NCI-H748 (cell line): ENCODE measurements at regions not wholly inside any gene's neighbourhood (a gene's known extent, or its start where the extent isn't known, plus 50 kb on each side); places are given as distances from the start of the nearest gene placed in this dataset.
"Not testable (repeated sequence)": the region's sequence is repeated elsewhere in the genome, so short reads cannot be mapped to it uniquely, and the experiment has no call there.

Experiments used
- DNase-seq: peaks from one replicate; lab custom pipeline; 2025; ENCODE audit not compliant: unreplicated experiment; lab: John Stamatoyannopoulos, UW

DNA sequence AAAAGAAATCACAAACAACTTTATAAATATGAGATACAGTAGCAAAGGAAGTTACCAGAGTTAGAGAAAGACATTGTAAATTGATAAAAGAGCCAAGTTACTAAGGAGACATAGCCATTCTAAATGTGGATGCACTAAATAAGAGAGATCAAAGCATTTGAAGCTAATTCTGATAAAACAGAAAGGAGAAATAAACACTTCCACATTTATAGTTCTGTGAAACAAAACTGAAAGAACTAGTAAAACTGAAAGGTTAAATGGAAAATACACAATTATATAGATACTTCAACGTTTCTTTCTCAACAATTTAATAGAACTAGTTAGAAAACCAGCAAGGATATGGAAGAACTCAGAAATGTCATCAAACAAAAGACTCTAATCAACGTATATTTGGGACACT is 309.0 kb upstream of the CDH2 start:
- no peak for DNase-seq

DNA sequence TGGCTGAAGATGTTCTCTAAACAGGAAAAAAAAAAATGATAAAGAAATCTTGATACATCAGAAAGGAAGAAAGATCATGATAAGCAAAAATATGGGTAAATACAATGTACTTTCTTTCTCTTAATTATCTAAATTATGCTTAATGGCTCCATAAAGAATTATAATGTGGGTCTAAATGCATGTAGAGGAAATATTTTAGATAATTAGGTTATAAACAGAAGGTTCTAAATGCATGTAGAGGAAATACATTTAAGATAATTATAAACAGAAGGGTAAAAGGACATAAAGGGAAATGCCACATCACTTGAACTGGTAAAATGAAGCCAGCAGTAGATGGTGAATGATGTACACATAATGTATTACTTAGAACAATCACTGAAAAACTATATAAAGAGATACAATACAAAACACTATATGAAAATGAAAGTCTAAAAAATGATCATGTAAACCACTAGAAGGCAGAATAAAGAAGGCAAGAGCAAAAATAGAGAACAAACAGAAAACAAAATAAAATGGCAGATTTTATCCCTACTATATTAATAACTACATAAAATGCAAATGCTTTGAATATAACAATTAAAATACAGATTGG is 308.4 kb upstream of the CDH2 start:
- no peak for DNase-seq

- no peak for DNase-seq
Observed at GRCh38 chr18:28478531-28478930, 301.6 kb upstream of the CDH2 start.

DNA sequence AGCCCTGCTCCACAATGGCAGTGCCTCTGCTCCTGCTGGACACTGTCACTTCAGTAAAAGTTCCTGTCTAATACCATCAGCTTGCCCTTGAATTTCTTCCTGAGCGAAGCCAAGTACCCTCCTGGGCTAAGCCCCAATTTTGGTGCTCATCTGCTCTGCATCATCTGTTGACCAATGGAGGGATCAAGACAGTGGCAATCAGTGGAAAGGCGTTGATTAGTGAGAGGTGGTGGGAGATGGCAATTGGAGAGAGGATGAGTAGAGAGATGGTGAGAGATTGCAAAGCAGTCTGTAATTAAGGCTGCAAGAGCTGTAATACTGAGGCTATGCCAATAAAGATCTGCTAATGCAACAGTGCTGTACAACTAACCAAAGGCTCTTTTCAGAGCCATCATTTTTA is 299.4 kb upstream of the CDH2 start:
- no peak for DNase-seq

- no peak for DNase-seq
Observed at GRCh38 chr18:28469946-28470345, 293.0 kb upstream of the CDH2 start.

DNA sequence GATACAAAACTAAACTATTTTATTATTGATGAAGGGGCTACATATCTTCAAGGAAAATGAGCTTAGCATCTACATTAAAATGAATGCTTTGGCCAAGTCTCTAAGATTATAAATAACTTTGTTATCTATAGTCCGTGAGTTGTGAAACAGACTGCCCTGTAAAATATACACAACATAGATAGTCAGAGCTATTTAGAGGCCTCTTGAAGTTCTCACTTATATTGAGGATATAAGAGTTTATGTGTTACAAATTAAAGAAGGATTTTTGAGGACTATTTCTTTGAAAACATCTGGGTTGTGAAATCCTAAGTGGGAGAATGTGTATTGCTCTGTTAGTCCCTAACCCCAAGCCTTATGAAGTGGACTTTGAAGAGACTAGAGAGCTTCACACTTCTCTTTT is 292.0 kb upstream of the CDH2 start:
- no peak for DNase-seq

GRCh38 chr18:28466204-28466603 is 289.3 kb upstream of the CDH2 start:
- DNase-seq: no peak

DNA sequence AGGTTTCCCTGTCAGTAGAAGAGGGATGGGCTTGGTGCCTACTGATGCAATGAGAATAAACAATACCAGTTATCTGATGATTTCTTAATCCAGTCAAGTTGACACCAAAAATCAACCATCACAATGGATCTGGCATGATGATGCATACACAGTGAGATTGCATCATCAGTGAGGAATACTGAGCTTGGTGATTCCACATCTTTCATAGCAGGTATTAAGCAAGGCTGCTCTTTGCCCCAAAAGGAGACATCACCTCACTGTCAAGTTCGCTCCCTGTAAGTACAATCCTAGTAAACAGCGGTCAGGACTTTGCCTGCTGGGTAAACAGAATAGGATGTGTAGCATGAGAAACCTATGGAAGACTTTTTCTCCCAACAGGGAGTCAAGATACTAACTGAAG is 282.7 kb upstream of the CDH2 start:
- DNase-seq: no peak

DNA sequence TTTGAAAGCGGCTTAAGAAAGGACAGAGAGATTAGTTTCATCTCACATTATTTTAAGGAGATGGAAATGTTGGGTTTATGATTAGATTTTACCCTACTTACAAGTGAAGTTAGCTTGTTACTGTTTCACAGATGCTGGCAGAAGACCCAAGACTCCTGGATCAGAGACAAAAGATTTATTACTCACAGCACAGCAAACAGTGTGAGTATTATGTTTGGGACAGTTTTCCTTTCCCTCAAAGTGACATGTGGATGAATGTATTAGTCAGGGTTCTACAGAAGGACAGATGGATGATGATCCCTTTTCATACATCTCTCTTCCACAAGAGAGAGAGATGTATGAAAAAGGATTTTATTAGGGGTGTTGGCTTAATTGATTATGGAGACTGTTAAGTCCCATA is 281.8 kb upstream of the CDH2 start:
- DNase-seq: no peak

DNA sequence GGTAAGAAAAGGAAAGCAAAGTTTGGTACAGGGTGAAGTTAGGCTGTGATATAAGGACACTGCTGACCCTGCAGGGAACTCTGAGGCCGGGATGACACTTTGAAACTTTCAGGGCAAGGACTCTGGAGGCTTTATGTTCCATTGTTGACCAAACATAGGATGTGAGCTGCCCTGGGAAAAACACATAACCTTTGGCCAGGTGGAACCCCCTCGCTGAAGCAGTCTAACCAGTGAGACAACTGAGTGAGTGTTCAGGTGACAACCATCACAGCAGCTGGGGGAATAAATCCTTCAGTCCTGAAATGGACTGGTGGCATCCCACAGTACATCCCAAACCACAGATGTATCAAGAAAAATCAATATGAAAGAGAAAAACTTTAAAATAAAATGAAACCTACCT is 280.9 kb upstream of the CDH2 start:
- no peak for DNase-seq

DNA sequence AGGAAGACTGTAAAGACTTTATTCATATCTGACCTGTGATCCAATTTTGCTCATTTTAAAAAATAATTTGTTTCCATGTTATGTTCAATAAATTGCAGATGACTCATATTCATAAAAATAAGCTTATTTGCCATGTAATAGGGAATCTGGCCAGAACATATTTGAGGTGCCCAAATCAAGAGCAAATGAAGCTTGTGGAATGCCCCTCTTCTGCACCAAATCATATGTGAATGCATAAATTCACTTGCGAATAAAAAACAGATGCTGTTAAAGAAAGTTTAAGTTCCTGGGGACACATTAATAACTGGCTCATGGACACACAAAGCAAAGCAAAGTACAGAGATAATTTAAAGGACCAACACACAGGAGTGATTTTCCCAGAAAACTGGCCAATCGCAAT is 279.0 kb upstream of the CDH2 start:
- DNase-seq: no peak

GRCh38 chr18:28439870-28440269 is 262.9 kb upstream of the CDH2 start:
- no peak for DNase-seq

DNA sequence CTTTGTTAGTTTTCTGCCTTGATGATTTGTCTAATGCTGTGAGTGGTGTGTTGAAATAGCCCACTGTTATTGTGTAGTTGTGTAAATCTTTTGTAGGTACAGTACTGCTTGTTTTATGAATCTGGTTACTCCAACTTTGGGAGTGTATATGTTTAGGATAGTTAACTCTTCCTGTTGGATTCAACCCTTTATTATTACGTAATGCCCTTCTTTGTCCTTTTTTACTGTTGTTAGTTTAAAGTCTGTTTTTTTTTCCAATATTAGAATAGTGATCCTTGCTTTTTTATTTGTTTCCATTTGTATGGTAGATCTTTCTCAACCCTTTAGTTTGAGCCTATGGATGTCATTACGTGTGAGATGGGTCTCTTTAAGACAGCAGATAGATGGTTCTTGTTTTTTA is 261.5 kb upstream of the CDH2 start:
- DNase-seq: no peak

- DNase-seq: no peak
Observed at GRCh38 chr18:28432339-28432738, 255.4 kb upstream of the CDH2 start.

DNA sequence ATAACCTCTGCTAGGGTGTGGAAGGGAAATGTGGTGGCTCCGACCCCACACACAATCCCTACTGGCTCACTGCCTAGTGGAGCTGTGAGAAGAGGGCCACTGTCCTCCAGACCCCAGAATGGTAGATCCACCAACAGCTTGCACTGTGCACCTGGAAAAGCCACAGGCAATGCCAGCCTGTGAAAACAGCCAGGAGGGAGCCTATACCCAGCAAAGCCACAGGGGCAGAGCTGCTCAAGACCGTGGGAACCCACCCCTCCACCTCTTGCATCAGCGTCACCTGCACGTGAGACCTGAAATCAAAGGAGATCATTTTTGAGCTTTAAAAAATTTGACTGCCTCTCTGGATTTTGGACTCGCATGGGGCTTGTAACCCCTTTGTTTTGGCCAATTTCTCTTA is 249.0 kb upstream of the CDH2 start:
- DNase-seq: no peak

- peak; percentile 55 for DNase-seq
Observed at GRCh38 chr18:28422577-28422976, 245.6 kb upstream of the CDH2 start.

DNA sequence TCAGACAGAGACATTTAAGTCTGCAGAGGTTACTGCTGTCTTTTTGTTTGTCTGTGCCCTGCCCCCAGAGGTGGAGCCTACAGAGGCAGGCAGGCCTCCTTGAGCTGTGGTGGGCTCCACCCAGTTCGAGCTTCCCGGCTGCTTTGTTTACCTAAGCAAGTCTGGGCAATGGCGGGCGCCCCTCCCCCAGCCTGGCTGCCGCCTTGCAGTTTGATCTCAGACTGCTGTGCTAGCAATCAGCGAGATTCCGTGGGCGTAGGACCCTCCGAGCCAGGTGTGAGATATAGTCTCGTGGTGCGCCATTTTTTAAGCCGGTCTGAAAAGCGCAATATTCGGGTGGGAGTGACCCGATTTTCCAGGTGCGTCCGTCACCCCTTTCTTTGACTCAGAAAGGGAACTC is 245.0 kb upstream of the CDH2 start:
- DNase-seq: not testable (repeated sequence)

DNA sequence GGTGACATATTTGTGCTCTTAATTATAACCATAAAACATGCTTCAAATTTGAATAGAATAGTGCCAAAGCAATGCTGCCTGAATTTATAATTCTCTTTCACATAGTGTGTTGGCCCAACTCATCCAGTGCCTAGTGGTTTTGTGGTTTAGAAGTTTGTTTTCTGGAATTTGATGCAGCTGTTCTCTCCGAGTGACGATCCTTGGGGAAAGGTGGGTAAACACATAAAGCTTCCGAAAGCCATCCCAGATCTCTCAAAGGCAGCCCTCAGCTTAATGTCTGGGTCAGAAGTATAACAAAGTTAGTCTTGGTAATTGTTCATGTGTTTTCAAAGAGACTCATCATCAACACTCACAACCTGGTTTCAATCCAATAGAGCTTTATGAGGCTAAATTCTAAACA is 235.6 kb upstream of the CDH2 start:
- DNase-seq: no peak

DNA sequence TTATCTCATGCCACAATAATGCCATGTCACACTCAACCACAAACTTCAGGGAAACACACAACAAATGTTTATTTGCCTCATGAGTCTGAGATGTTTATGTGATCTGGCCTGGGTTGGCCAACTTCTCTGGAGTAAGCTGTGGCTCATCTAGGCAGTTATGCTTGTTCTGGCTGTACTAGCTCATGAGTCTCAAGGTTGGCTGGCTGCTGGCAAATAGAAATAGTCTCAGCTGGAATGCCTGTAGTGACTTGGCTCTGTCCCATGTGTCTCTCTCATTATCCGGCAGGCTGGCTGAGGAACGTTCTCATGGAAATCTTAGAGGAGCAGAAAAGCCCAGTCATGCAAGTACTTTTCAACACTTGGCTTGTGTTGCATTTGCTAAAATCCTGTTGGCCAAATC is 234.9 kb upstream of the CDH2 start:
- DNase-seq: no peak

- DNase-seq: no peak
Observed at GRCh38 chr18:28409811-28410210, 232.9 kb upstream of the CDH2 start.

DNA sequence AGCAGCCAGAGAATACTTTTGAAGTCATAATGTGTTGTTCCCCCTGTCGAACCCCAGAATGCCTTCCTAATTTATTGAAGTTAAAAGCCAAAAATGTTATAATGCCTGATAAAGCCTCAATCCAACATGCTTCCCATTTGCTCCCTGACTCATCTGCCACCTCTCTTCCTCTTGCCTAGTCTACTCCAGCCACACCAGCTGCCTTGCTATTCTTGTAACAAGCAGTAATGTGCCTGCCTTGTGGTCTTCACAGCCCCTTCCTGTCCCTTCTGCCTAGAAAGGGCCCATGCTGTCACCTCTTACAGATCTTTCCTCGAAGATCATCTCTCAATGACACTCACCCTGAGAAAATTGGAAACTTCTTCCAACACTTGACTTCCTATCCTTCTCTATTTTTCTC is 231.6 kb upstream of the CDH2 start:
- DNase-seq: no peak

GRCh38 chr18:28407681-28408080 is 230.8 kb upstream of the CDH2 start:
- DNase-seq: no peak

DNA sequence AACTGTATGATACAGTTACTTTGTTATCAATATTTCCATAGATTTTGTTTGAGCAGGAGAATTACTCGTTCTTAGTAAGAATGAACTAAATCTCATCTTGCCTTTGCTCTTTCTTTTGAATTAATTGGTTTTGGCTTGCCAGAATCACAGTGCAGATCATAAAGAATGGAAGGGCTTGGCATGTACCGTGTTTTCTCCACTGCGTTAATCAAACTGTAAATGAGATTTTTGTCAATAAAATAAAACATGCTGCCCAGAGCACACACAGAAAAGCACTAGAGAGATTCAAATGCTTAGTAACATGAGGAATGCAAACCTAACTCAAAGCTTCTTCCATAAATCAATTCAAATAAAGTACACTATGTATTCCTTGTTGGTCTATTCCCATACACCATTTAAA is 229.6 kb upstream of the CDH2 start:
- no peak for DNase-seq

GRCh38 chr18:28404694-28405093 is 227.8 kb upstream of the CDH2 start:
- no peak for DNase-seq
